ENCODE measurements at regions not wholly inside any gene's neighbourhood (a gene's known extent, or its start where the extent isn't known, plus 50 kb on each side); places are given as distances from the start of the nearest gene placed in this dataset.
A peak's percentile ranks its signal among the peaks of the same experiment; 100 is the strongest.

DNA sequence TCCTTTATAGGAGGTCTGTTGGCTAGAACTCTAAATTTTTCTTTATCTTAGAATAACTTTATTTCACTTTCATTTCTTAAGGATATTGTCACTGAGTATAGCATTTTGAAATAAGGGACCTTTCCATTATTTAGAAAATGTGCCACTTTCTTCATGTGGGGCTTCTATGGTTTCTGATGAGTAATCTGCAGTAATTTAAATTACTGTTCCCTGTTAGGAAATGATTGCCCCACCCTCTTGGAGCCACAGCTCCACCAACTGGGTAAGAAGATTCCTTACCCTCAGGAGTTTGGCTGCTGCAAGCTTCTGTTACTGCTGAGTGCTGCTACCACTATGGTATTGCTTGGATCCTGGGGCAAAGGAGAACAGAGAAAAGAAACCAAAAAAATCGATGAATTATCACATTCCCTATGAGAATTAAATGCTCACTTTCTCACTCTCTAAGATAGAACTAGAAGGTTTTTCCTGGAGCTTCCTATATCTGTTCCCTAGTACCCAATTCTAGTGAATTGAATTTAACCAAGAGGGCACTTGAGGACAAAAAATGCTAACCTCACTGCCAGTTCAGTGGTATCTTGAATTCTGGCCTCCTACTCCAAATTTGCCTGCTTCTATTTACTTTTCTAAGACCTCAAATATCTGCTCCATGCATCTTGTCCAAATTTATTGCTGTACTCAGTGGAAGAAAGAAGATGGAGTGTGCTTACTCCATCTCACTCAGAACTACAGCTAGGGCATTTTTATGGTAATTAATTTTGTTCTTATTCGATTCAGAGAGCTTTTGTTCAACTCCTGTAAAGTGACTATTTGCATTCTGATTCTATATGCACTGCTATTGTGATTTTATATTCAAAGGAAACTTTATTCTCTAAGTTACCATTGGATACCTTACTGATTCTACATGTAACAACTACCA lies 2111.3 kb downstream of the MAT2B start:
- ChIA-PET CTCF (no interaction called here), POLR2A (no interaction called here)
- H3K4me1 Mint-ChIP-seq (ENCODE audit: low read depth), result no peaks in the 10 kb centered on the region
- H3K36me3 Mint-ChIP-seq, result no peaks in the 10 kb centered on the region
- intact Hi-C loops (cut with micrococcal nuclease), result no loop called here
- H3K9me3 Mint-ChIP-seq, result peaks cover 3% of the 10 kb centered on the region
- no peak overlapping the region for H3K27ac Mint-ChIP-seq
- DNase-seq, result no peak
- H3K27me3 Mint-ChIP-seq, result no peaks in the 10 kb centered on the region
- H3K4me3 Mint-ChIP-seq, result no peak overlapping the region

GRCh38 chr5:165617491-165617890 lies 2112.1 kb downstream of the MAT2B start:
- ChIA-PET POLR2A (no interaction called here), CTCF (no interaction called here)
- intact Hi-C loops (cut with micrococcal nuclease), result no loop called here
- no peak overlapping the region for H3K27ac Mint-ChIP-seq
- no peaks in the 10 kb centered on the region for H3K27me3 Mint-ChIP-seq
- peaks cover 5% of the 10 kb centered on the region for H3K9me3 Mint-ChIP-seq
- no peaks in the 10 kb centered on the region for H3K4me1 Mint-ChIP-seq (ENCODE audit: low read depth)
- H3K36me3 Mint-ChIP-seq, result no peaks in the 10 kb centered on the region
- no peak for DNase-seq
- no peak overlapping the region for H3K4me3 Mint-ChIP-seq

DNA sequence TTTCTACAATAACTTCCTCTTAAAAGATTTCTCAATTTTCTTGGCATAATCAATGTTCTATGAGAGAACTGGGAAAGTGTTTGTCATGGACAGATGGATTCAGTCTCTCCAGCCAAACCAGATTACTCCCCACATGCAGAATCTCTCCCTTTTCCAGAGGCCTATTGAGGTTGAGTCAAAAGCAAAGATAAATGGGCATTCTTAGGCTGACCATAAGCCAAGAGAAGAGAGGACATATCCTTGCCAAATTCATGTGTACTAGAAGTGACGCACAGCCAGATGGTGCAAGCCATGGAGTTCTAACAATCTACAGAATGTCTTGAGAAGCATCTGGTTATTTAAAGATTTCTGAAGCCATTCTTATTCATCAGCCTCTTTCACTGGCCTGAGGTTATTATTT lies 2115.0 kb downstream of the MAT2B start:
- DNase-seq, result no peak
- H3K4me1 Mint-ChIP-seq (ENCODE audit: low read depth), result no peaks in the 10 kb centered on the region
- H3K9me3 Mint-ChIP-seq, result peaks cover 7% of the 10 kb centered on the region
- no peak overlapping the region for H3K27ac Mint-ChIP-seq
- intact Hi-C loops (cut with micrococcal nuclease), result no loop called here
- CTCF ChIA-PET, result interaction anchor here (1.0 kb wide), 1 partner anchor 10 kb away, joined by 4 read pairs; no protein-coding TSS in a partner anchor
- POLR2A ChIA-PET, result no interaction called here
- no peaks in the 10 kb centered on the region for H3K36me3 Mint-ChIP-seq
- no peaks in the 10 kb centered on the region for H3K27me3 Mint-ChIP-seq
- H3K4me3 Mint-ChIP-seq, result no peak overlapping the region

GRCh38 chr5:165622864-165623536 lies 2117.6 kb downstream of the MAT2B start:
- ChIA-PET CTCF (no interaction called here), POLR2A (no interaction called here)
- intact Hi-C loops (cut with micrococcal nuclease), result no loop called here
- H3K27me3 Mint-ChIP-seq, result no peaks in the 10 kb centered on the region
- no peak overlapping the region for H3K4me3 Mint-ChIP-seq
- H3K4me1 Mint-ChIP-seq (ENCODE audit: low read depth), result no peaks in the 10 kb centered on the region
- DNase-seq, result no peak
- no peaks in the 10 kb centered on the region for H3K36me3 Mint-ChIP-seq
- peaks cover 20% of the 10 kb centered on the region for H3K9me3 Mint-ChIP-seq
- no peak overlapping the region for H3K27ac Mint-ChIP-seq

DNA sequence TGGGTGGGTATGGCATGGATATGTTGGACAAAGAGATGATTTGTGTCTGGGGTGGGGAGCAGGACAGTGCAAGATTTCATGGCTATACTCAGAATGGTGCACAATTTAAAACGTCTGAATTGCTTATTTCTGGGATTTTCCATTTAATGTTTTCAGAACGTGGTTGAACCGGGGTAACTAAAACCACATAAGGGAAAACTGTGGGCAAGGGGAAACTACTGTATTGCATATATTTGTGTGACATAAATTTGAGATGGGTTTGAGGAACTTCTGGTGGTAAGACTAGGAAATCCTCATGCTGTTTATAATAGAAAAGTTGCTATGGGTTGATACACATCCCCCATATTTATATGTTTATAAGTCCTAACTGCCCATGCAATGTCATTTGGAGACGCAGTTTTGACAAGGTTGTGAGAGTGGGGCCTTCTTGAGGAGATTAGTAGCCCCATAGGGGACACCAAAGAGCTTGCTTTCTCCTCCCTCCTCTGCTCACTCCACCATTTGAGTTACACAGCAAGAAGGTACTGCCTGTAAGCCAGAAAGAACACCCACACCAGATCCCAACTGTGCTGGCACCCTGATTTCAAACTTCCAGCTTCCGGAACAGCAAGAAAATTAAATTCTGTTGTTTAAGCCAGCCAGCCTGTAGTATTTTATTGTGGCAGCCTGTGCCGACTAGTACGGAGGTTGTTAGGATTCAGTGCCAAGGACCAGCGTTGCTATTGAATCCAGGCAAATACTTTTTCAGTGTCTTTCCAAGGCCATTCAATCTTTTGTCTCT lies 2118.9 kb downstream of the MAT2B start:
- Mint-ChIP-seq H3K36me3 (no peaks in the 10 kb centered on the region), H3K27ac (no peak overlapping the region), H3K9me3 (peaks cover 20% of the 10 kb centered on the region), H3K4me3 (no peak overlapping the region), H3K4me1 (ENCODE audit: low read depth) (no peaks in the 10 kb centered on the region), H3K27me3 (no peaks in the 10 kb centered on the region)
- CTCF ChIA-PET, result no interaction called here
- intact Hi-C loops (cut with micrococcal nuclease), result no loop called here
- no peak for DNase-seq
- POLR2A ChIA-PET, result no interaction called here

- Mint-ChIP-seq H3K27ac (no peak overlapping the region), H3K36me3 (no peaks in the 10 kb centered on the region), H3K4me3 (no peak overlapping the region), H3K27me3 (no peaks in the 10 kb centered on the region), H3K9me3 (peaks cover 18% of the 10 kb centered on the region), H3K4me1 (ENCODE audit: low read depth) (no peaks in the 10 kb centered on the region)
- intact Hi-C loops (cut with micrococcal nuclease), result no loop called here
- ChIA-PET POLR2A (no interaction called here), CTCF (no interaction called here)
- no peak for DNase-seq
Observed at GRCh38 chr5:165626161-165626560, 2120.7 kb downstream of the MAT2B start.

DNA sequence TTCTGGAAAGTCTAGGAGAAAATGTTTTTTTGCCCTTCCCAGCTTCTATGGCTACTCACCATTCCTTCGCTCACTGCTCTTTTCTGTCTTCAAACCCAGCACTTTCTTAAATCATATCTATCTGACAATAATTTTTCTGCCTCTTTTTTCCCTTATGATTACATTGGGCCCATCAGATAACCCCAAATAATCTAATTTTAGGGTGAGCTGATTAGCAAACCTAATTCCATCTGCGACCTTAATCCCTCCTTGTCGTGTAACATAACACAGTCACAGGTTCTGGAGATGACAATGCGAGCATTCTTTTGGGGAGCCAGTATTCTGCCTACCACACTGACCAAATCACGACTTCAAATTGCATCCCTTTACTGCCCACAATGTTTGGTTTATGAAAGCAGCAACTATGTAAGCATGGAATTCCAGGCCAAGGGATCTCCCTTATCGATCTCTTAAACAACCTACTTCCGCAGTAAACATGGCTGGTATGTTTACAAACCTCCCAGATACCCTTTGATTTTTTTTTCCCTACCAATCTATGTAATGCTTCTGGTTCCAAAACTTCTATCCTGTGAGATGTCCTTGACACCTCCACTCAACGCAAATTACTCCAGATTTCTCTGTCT lies 2122.2 kb downstream of the MAT2B start:
- ChIA-PET CTCF (no interaction called here), POLR2A (no interaction called here)
- intact Hi-C loops (cut with micrococcal nuclease), result no loop called here
- no peak for DNase-seq
- Mint-ChIP-seq H3K36me3 (no peaks in the 10 kb centered on the region), H3K9me3 (peaks cover 16% of the 10 kb centered on the region), H3K27me3 (no peaks in the 10 kb centered on the region), H3K4me3 (no peak overlapping the region), H3K27ac (no peak overlapping the region), H3K4me1 (ENCODE audit: low read depth) (no peaks in the 10 kb centered on the region)

GRCh38 chr5:165630261-165630778 lies 2124.9 kb downstream of the MAT2B start:
- CTCF ChIA-PET, result interaction anchor here (1.0 to 1.9 kb wide), 3 partner anchors 9 to 28 kb away, joined by 4 to 7 read pairs (median 4); no protein-coding TSS in a partner anchor

GRCh38 chr5:165631235-165631634 lies 2125.8 kb downstream of the MAT2B start:
- H3K27ac Mint-ChIP-seq, result no peak overlapping the region
- H3K9me3 Mint-ChIP-seq, result peaks cover 13% of the 10 kb centered on the region
- CTCF ChIA-PET, result interaction anchor here (1.7 to 1.9 kb wide), 2 partner anchors 12 to 27 kb away, joined by 4 to 7 read pairs; no protein-coding TSS in a partner anchor
- no peaks in the 10 kb centered on the region for H3K36me3 Mint-ChIP-seq
- H3K4me1 Mint-ChIP-seq (ENCODE audit: low read depth), result no peaks in the 10 kb centered on the region
- DNase-seq, result no peak
- POLR2A ChIA-PET, result no interaction called here
- H3K4me3 Mint-ChIP-seq, result no peak overlapping the region
- H3K27me3 Mint-ChIP-seq, result no peaks in the 10 kb centered on the region
- intact Hi-C loops (cut with micrococcal nuclease), result no loop called here

More at GRCh38 chr5:165630261-165630778, 2124.9 kb downstream of the MAT2B start:
- no peaks in the 10 kb centered on the region for H3K4me1 Mint-ChIP-seq (ENCODE audit: low read depth)
- no peak overlapping the region for H3K27ac Mint-ChIP-seq
- H3K36me3 Mint-ChIP-seq, result no peaks in the 10 kb centered on the region
- peak; percentile 12 for DNase-seq
- H3K9me3 Mint-ChIP-seq, result peaks cover 13% of the 10 kb centered on the region
- POLR2A ChIA-PET, result no interaction called here
- intact Hi-C loops (cut with micrococcal nuclease), result no loop called here
- no peaks in the 10 kb centered on the region for H3K27me3 Mint-ChIP-seq
- no peak overlapping the region for H3K4me3 Mint-ChIP-seq

DNA sequence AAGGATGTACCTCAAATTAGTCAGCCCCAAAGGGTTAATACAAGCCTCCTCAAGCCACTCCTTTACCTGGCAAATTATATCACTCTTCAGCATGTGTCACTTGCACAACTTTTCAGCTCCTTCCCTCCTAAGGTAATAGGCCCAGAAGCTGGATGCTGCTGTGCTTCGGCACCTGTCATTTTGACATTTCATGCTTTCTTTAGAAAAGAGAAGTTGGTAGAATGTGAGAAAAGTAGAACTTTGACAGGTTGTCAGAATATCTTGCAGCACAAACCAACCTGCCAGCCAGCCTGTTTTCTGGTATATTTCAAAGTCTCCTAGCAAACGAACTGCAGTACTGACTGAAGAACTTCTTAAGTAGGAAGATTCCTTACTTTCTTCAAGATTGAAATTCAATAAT lies 2136.9 kb downstream of the MAT2B start:
- Mint-ChIP-seq H3K4me3 (no peak overlapping the region), H3K4me1 (ENCODE audit: low read depth) (no peaks in the 10 kb centered on the region), H3K9me3 (peaks cover 19% of the 10 kb centered on the region), H3K27ac (no peak overlapping the region), H3K27me3 (no peaks in the 10 kb centered on the region), H3K36me3 (no peaks in the 10 kb centered on the region)
- CTCF ChIA-PET, result no interaction called here
- intact Hi-C loops (cut with micrococcal nuclease), result no loop called here
- POLR2A ChIA-PET, result no interaction called here
- no peak for DNase-seq

GRCh38 chr5:165665735-165666400 lies 2160.4 kb downstream of the MAT2B start:
- Mint-ChIP-seq H3K4me1 (ENCODE audit: low read depth) (no peaks in the 10 kb centered on the region), H3K9me3 (peaks cover 21% of the 10 kb centered on the region), H3K36me3 (no peaks in the 10 kb centered on the region), H3K27ac (no peak overlapping the region), H3K4me3 (no peak overlapping the region), H3K27me3 (no peaks in the 10 kb centered on the region)
- intact Hi-C loops (cut with micrococcal nuclease), result no loop called here
- ChIA-PET POLR2A (no interaction called here), CTCF (no interaction called here)
- no peak for DNase-seq
